Fibroblast of skin of right biceps (primary cell): ENCODE measurements at regions not wholly inside any gene's neighbourhood (a gene's known extent, or its start where the extent isn't known, plus 50 kb on each side); places are given as distances from the start of the nearest gene placed in this dataset.
"Not testable (repeated sequence)": the region's sequence is repeated elsewhere in the genome, so short reads cannot be mapped to it uniquely, and the experiment has no call there.

Source experiments
- DNase-seq: peaks from one replicate; pipeline ENCODE4 v3.0.0-alpha.2; 2013

DNA sequence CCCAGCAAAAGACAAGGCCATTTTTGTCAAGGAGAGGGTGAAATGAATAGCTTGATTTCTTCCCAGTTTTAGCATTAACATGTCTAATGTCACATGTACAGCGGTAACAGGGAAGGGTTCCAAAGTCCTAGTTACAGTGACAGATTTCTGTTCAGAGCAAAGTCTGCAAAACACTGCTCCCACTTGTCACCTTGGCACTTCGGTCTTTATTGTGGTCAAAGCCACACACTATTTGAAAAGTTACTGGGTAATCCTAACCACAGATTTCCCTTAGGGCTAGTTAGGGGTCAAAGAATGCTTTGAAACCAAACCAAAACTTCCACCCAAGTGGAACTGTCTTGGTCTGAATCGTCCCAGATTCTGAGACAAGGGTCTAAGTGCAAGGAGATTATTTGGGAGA, 455.6 kb downstream of the HS3ST3B1 start:
- no peak for DNase-seq

DNA sequence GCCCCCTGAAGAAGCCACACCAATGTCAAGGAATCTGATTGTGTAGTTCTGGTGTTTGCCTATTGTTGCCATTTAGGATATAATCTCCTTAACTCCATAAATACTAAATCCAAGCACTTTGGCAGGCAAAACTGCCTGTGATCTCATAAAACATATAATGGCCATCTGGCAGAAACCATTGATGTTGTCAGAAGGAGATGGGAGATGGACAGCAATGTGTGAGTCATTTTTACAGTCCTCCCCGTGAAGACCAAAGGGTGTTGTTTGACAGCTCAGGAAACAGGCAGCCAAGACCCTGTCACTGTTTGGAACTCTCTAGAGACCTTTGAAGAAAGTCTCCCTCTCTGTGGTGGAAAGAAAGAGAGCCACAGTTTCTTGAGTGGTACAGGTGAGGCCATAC, 454.1 kb downstream of the HS3ST3B1 start:
- peak; percentile 73 for DNase-seq

DNA sequence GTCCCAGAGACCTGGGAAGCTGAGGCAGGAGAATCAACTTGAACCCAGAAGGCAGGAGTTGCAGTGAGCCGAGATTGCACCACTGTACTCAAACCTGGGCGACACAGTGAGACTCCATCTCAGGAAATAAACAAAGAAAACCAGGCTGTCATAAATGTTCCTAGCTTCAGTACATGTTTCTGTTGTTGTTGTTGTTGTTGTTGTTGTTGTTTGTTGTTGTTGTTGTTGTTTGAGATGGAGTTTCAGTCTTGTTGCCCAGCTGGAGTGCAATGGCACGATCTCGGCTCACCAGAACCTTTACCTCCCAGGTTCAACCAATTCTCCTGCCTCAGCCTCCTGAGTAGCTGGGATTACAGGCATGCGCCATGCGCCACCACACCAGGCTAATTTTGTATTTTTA, 452.5 kb downstream of the HS3ST3B1 start:
- no peak for DNase-seq

DNA sequence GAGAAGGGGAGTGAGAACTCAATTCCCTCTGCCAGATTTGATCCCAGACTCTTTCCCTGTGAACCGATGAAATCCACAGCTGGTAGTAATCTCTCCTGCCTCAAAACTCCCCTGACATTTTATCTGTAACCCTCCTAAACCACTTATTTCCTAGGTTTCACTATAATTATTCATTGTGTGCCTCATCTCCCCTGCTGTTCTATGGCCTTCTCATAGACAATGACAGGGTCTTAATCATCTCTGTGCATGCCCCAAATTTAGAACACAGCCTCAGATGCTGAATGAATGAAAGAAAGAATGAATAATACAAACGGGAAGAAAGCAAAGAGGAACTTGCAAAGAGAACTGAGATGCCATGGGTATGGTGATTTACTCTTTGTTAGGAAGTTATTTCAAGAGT, 451.1 kb downstream of the HS3ST3B1 start:
- DNase-seq = peak; percentile 65

DNA sequence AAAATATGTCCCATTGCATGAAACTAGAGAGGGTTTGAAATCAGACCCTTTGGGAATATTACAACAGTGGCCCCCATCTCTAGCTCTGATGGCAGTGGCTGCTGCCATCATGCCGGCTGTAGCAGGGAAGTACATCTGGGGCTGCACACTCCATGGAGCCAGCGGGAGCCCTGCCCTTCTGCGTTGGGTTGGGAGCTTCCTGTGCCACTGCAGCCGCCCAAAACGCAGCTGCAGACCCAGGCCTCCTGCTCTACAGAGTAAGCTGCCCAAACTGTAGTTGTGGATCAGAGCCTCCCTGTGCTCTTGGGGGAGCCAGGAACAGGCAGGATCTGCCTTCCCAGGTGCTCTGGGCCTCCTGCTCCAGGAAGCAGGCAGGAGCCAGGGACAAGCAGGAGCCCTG, 450.0 kb downstream of the HS3ST3B1 start:
- DNase-seq = no peak

DNA sequence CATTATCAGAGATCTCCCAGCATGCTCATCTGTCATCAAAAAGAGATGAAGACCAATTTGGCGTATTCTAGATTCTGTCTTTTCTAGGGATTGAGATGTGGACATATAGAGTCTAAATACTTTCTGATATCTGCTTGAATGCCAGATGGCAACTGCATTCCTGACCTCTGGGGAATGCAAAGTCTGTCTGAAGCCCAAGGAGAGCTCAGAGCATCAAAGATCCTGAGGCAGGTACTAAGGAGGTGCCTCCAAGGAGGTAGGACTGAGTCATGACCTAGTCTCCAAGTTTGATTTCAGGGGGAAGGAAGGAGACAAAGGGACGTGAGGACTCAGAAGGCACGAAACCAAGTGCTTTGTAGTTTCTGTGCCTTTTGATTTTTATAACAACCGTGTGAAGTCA, 448.4 kb downstream of the HS3ST3B1 start:
- no peak for DNase-seq

DNA sequence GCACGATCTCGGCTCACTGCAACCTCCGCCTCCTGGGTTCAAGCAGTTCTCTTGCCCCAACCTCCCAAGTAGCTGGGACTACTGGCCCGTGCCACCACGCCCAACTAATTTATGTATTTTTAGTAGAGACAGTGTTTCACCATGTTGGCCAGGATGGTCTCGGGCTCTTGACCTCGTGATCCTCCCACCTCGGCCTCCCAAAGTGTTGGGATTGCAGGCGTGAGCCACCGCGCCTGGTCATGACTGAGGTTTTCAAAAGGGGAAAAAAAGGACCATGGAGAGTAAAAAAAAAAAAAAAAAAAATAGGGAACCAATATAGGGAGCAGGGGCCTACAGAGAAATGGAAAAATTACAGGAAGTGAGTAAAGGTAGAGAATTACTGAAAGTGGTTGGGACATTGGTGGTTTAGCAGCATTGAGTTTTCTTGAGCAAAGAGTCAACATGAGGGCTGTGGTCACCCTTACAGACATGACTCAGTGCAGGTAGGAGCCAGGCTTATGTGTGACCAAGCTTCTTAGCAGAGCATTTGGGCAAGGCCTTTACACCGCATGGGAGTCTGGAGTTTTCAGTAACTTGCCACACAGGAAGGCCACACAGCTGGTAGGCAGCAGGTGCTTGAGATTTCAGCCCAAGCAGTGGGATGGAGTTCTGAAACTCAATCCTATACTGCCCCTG, 447.3 kb downstream of the HS3ST3B1 start:
- DNase-seq = peak; percentile 75

DNA sequence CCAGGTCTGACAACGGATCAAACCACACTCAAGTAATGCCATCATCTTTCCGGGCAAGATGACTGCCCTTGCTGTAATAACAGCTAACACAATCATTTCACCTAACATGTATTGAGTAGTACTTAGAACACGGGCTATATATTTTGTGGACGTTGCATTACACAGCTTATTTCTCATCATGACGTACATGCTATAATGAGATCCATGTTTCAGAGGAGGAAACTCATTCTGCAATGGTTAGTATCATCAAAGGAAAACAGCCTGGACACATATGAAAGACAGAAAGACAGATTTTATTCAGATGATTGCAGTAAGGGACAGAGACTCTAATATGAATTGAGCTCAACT, 446.7 kb downstream of the HS3ST3B1 start:
- DNase-seq = peak; percentile 86

DNA sequence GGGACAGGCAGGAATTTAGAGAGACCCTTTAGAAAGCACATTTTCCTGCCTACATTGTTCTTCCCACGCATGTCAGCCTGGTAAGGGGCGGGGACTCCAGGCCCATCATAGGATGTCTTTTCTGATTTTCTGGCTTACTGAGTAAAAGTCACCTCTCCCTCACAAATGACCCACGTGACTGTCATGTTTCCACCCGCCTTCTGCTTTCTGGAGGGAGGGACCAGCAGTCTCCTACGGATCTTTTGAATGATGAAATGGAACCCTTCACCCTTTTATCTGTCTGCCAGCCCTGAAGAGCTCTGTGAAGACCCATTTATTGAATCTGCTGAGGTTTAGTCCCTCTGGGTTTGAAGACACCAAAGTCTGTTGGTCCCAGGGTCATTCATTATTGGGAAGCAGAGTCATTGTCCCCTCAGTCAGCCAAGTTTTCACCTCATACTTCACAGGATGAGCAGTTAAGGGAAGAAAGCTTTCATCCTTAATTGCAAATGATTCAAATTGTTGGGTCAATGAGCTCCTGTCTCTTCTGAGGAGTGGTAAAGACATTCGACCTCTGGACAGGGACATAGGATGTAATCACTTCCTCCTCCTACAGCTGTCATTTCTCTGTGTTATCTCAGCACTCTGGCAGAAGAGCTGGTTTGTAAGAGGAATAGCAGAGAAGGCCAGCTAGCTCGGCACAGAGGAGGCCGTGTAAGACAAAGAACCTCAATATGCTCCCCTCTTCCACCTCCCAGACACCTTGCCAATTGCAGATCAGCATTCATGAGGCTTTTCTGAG, 446.1 kb downstream of the HS3ST3B1 start:
- DNase-seq = no peak

DNA sequence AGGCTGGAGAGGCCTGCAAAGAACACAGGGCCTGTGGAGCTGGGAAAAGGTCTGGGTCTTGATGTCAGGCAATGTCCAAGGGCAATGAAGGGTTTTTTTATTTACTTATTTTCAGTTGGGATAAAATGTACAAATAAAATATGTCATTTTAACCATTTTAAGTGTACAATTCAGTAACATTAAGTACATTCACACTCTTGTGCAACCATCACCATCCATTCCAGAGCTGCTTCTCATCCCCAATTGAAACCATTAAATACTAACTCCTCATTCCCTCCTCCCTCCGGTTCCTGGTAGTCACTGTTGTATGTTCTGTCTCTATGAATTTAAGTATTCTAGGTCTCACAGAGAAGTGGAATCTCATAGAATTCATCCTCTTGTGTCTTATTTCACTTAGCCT, 444.7 kb downstream of the HS3ST3B1 start:
- DNase-seq = peak; percentile 64

DNA sequence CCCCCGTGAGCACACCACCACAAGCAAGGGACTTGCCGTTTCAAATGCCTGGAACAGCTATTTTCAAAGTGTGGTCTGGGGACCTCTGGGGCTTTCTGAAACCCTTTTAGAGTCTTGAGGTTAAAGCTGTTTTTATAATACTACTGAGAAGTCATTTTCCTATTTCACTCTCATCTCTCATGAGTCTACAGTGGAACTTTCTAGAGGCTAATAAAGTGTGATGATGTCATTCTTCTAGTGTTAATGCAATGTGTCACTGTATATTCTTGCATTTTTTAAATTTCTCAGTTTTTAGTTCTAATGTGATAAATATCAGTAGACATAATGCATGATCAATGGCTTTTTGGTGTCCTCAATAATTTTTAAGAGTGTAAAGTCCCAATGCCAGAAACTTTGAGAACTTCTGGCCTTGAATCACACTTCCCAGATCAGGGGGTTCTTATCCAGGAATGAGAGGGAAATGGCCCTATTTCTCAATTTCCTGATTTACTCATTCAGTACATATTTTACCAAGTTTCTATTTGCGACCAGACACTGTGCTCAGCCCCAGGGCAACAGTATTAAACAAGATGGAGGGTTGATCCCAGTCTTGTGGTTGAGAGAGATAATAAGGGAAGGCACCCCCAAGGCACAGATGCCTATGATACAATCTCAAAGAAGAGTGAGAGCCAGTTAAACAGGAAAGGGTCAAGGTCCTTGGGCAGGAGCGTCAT, 444.0 kb downstream of the HS3ST3B1 start:
- DNase-seq = peak; percentile 76

DNA sequence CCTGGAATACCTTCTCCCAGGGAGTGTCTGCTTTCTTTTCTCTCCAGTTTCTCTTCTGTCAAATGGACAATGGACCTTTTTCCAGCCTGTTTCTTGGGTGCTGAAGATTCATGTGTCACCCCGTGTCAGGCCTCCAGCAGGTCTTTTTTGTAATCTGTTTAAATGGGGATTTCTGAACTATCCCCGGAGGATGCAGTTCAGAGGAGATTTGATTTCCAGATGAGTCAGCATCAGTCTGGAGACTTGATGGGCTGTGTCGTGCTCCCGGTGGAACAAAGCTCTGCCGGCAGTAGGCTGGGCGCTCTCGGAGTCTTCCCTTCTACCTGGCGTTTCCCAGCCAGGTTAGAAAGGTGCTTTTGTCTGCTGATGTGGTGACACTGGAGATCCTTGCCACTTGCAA, 440.6 kb downstream of the HS3ST3B1 start:
- DNase-seq = peak; percentile 61

DNA sequence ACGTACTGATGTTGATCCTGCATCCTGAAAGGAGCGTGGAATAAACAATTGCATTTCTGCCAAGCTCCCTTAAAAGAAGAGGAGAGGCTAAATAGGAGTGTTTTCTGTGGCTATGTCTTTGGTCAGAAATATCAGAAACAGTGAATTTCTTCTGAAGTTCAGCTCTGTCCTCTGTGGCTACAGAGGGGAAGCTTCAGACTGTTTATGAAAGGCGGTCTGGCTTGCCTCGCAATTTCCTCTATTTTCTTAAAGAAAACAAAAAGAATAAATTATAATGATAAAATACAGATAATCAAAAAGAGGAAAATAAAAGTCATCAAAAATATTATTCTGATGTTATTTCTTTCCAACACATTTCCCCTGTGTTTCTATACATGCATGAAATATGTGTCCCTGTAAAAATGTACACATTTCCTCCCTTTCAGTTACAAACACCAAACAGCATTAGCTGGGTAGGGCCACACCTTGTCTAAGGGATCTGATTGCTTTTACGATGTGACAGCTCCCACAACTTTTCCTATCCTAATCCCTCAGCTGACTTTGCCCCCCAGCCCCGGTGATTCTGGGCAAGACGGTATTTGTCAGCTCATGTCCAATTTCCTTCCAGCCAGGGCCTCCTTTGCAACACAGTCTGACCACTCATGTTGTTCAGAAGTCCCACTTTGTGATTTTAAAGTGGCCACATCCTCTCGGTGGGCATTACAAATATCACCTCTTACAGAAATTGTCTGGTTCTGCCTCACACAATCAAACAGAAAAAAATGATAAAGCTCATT, 439.0 kb downstream of the HS3ST3B1 start:
- DNase-seq = no peak

DNA sequence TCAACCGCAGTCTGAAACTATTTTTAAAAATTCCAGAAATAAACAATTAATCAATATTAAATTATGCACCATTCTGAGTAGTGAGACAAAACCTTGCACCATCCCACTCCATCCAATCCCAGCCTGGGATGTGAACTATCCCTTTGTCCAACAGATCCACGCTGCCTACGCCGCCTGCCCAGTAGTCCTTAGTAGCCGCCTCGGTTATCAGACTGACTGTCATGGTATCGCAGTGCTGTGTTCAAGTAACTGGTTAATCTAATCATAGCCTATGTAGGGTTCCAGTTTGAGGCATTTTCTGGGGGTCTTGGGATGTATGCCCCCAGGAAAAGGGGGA, 437.7 kb downstream of the HS3ST3B1 start:
- DNase-seq = no peak

DNA sequence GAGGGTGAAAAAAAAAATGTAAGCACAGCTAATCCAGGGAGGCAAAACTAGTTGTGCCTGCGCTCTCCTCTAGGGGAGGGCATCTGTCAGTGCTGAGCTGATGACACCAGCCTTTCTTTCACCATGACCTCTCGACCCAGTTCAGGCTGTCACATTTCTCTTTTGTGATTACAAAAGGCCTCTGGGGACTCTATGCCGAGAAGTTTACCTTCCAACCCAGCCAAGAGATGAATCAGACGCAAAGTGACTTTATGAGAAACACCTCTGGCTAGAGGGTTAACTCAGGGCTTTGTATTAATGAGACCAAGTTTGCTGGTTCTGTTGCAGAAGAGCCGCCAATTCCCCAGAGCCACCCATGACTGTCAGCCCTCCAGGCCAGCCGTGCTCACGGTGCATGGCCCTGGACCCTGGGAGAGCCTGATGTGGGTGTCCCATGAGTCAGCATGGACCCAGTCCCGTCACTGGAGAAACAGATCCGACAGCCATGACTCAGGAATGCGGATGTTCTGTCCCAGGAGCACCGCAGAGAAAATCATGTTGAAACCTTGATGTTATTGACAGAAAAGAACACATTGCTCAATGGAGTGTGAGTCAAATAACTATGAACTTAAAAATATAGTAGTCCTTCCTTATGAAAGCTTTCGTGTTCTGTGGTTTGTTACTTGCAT, 437.2 kb downstream of the HS3ST3B1 start:
- peak; percentile 100 for DNase-seq

DNA sequence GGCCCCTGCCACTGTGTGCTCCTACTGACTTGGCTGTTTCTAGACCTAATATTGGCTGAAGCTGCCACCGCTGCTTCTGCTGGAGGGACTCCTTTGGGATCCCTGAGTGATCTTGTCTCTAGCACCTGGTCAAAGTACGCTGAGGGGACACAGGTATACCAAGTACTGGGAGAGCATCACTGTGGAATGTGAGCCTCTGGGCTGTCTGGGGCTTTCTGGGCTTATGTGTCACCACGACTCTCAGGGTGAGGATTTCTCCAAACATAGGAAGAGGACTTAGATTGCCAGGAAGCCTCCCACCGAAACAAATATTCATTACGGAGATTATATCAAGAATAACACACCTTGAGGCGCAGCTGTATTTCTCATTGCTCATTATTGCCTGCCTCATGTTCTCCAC, 435.8 kb downstream of the HS3ST3B1 start:
- no peak for DNase-seq

DNA sequence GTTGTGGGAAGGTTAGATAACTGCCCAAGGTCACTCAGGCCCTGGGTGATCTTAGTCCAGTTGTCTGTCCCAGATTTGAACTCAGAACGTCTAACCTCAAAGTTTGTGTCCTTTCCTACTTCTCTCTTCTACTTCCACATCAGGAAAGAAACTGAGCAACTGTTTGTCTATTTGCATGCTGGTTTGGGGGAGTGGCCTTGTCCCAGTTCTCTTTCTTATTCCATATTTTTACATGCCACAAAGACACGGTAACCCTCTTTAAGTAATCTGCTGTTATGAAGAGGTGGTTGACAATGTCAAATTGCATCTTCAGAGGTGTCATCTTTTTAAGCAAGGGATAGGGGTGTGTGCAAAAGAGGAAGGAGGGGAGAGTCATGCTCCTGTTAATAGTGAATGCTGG, 432.5 kb downstream of the HS3ST3B1 start:
- no peak for DNase-seq

DNA sequence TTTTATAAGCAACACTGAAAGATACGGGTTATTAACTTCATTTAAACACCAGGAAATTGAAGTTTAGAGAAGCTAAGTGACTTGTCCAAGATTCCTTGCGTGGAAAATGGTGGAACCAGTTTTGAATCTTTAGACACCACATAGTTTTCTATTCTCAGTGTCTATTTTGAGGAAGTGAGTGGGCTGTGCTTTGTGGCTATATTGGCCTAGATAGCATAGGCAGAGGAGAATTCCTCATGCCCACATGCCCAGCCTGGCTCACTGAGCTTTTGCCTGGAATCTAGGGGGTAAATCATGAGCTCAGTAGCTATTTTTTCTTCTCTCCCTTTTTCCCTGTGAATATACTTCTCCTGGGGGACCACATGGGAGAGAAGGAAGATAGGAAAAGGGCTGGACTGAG, 431.3 kb downstream of the HS3ST3B1 start:
- DNase-seq = no peak

DNA sequence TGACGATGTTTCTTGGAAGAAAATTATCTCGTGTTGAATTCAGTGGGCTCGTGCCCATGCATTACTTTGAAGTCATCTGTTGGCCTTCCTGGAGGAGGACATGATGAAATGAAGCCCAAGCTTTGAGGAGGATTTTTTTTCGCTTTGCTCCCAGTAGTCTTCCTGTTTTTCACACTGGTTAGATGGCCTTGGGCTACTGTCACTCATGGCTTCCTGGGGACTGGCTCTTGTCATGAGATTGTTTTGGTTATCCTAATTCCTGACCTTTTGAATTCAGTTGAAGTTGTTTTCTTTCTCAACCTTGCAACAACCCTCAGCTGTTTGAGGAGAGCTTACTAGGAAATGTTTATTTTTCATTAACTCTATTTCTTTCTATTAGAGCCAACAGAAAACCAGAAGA, 430.7 kb downstream of the HS3ST3B1 start:
- no peak for DNase-seq

DNA sequence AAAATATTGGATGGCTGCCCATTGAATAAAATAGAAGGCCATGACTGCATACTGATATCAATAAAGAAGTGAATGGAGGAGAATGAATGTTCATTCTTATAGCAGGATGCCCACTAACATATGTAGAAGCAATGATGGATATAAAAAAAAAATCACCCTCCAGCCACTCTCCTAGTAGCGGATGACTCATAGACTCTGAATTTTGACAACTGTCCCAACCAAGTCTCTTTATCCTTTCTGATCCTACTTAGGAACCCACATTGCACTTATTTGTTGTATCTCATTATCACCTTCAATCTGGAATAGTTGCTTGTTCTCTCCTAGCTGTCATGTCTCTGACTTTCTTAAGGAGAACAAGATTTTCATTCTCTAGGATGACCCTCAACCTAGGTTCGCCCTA, 429.9 kb downstream of the HS3ST3B1 start:
- DNase-seq = peak; percentile 46

DNA sequence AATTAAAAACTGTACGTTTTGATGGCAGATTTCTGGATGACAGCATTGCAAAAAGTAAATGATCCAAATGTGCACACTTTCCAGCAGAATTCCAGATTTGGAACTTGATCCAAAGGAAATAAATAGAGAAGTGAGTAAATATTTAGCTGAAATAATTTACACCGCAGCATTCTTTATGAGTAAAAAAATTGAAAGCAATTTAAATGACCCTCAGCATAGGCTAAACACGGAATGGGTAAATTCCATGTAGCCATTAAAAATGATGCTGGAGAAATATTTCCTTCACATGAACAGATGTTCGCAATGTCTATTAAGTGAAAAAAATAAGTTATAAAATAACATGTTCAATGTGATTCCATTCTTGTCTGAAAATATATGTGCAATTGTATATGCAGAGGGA, 424.8 kb downstream of the HS3ST3B1 start:
- DNase-seq = no peak

DNA sequence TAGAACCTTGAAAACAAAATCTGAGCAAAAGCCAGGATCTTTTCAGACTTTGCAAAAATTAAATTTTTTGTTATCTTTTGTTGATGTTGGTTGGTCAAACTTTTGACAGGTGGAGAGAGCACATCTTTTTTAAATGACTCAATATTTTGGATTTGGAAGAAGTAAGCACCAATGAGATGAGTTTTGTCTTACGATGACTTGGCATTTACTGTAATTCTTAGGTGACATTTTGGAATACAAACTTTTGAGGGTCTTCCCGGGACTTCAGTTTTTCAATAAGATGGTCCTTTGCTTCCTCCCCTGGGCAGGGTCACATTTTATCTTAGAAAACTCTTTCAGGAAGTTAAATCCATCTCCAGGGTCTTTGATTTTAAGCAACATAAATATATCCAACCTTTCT, 423.9 kb downstream of the HS3ST3B1 start:
- DNase-seq = no peak

DNA sequence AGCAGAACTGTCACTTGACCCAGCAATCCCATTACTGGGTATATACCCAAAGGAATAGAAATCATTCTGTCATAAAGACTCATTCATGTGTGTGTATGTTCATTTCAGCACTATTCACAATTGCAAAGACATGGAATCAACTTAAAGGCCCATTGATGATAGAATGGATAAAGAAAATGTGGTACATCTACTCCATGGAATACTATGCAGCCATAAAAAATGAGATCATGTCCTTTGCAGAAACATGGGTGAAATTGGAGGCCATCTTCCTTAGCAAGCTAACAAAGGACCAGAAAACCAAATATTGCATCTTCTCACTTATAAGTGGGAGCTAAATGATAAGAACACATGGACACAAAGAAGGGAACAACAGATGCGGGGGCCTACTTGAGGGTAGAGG, 422.5 kb downstream of the HS3ST3B1 start:
- DNase-seq = not testable (repeated sequence)
